ENCODE measurements at regions not wholly inside any gene's neighbourhood (a gene's known extent, or its start where the extent isn't known, plus 50 kb on each side); places are given as distances from the start of the nearest gene placed in this dataset.

GRCh38 chr2:226199555-226199954, 600.1 kb downstream of the IRS1 start:
- intact Hi-C loops (cut with DNase I, micrococcal nuclease), result no loop called here
- H3K4me1 ChIP-seq (ENCODE audit: insufficient read depth, low read length), result no peaks in the 10 kb centered on the region

DNA sequence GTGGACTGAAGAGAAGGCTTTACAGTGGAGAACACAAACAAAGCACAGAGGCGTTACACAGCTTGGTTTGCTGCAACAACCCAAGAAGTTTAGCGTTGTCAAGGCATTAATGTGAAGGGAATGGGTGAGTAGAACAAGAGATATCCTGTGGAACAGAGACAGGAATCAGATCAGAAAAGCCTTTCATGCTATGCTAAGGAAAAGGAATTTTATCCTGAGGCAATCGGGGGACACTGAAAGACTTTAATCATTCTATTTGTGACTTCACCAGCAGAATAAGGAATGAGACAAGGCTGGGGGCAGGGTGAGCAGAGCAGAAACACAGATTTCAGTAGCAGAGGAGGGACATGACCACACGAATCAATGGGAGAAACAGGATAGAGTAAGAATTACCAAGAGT, 600.7 kb downstream of the IRS1 start:
- Histone ChIP-seq H3K36me3 (ENCODE audit: insufficient read depth, low read length) (no peaks in the 10 kb centered on the region), H3K27ac (ENCODE audit: low read depth in 1 of 2, low read length in 2 of 2) (no peak overlapping the region), H3K9me3 (ENCODE audit: control insufficient read depth in 1 of 2, insufficient read depth in 1 of 2, low read length in 2 of 2) (no peaks in the 10 kb centered on the region), H3K4me3 (ENCODE audit: low read length) (no peak overlapping the region), H3K4me1 (ENCODE audit: insufficient read depth, low read length) (no peaks in the 10 kb centered on the region), H3K27me3 (ENCODE audit: control insufficient read depth in 1 of 2, insufficient read depth in 2 of 2, low read length in 2 of 2) (no peaks in the 10 kb centered on the region)
- Mint-ChIP-seq H3K4me3 (no peak overlapping the region), H3K36me3 (ENCODE audit: low read depth) (no peaks in the 10 kb centered on the region), H3K4me1 (ENCODE audit: low read depth) (no peaks in the 10 kb centered on the region), H3K27me3 (peaks cover 5% of the 10 kb centered on the region), H3K27ac (no peak overlapping the region), H3K9me3 (no peaks in the 10 kb centered on the region)
- ATAC-seq (ENCODE audit: poor library complexity), result no peak
- intact Hi-C loops (cut with DNase I, micrococcal nuclease), result no loop called here
- ChIA-PET POLR2A (no interaction called here), CTCF (no interaction called here)
- no peak for DNase-seq
- TF ChIP-seq, protein P1, sequence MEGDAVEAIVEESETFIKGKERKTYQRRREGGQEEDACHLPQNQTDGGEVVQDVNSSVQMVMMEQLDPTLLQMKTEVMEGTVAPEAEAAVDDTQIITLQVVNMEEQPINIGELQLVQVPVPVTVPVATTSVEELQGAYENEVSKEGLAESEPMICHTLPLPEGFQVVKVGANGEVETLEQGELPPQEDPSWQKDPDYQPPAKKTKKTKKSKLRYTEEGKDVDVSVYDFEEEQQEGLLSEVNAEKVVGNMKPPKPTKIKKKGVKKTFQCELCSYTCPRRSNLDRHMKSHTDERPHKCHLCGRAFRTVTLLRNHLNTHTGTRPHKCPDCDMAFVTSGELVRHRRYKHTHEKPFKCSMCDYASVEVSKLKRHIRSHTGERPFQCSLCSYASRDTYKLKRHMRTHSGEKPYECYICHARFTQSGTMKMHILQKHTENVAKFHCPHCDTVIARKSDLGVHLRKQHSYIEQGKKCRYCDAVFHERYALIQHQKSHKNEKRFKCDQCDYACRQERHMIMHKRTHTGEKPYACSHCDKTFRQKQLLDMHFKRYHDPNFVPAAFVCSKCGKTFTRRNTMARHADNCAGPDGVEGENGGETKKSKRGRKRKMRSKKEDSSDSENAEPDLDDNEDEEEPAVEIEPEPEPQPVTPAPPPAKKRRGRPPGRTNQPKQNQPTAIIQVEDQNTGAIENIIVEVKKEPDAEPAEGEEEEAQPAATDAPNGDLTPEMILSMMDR (IDR thresholded peaks at IDR 0.05), result no peak

More at GRCh38 chr2:226199555-226199954, 600.1 kb downstream of the IRS1 start:
- Mint-ChIP-seq H3K4me3 (no peak overlapping the region), H3K27ac (no peak overlapping the region), H3K27me3 (peaks cover 4% of the 10 kb centered on the region), H3K9me3 (no peaks in the 10 kb centered on the region), H3K36me3 (ENCODE audit: low read depth) (no peaks in the 10 kb centered on the region), H3K4me1 (ENCODE audit: low read depth) (no peaks in the 10 kb centered on the region)
- DNase-seq (no peak), ATAC-seq (ENCODE audit: poor library complexity) (no peak)
- Histone ChIP-seq H3K36me3 (ENCODE audit: insufficient read depth, low read length) (no peaks in the 10 kb centered on the region), H3K27me3 (ENCODE audit: control insufficient read depth in 1 of 2, insufficient read depth in 2 of 2, low read length in 2 of 2) (no peaks in the 10 kb centered on the region), H3K4me3 (ENCODE audit: low read length) (no peak overlapping the region), H3K9me3 (ENCODE audit: control insufficient read depth in 1 of 2, insufficient read depth in 1 of 2, low read length in 2 of 2) (no peaks in the 10 kb centered on the region), H3K27ac (ENCODE audit: low read depth in 1 of 2, low read length in 2 of 2) (no peak overlapping the region)
- POLR2A ChIA-PET, result no interaction called here
- CTCF ChIA-PET, result no interaction called here
- TF ChIP-seq, protein P1 (IDR thresholded peaks at IDR 0.05), result no peak

GRCh38 chr2:226190479-226191252, 609.0 kb downstream of the IRS1 start:
- CTCF ChIA-PET, result no interaction called here

More at GRCh38 chr2:226190479-226191252, 609.0 kb downstream of the IRS1 start:
- H3K4me3 Mint-ChIP-seq, result no peak overlapping the region
- DNase-seq, result no peak
- TF ChIP-seq, protein P1 (IDR thresholded peaks at IDR 0.05), result no peak
- H3K4me1 Mint-ChIP-seq (ENCODE audit: low read depth), result no peaks in the 10 kb centered on the region
- no peaks in the 10 kb centered on the region for H3K36me3 Mint-ChIP-seq (ENCODE audit: low read depth)
- no peak for ATAC-seq (ENCODE audit: poor library complexity)
- H3K9me3 Mint-ChIP-seq, result no peaks in the 10 kb centered on the region
- peaks cover 10% of the 10 kb centered on the region for H3K27me3 Mint-ChIP-seq
- Histone ChIP-seq H3K27ac (ENCODE audit: low read depth in 1 of 2, low read length in 2 of 2) (no peak overlapping the region), H3K4me1 (ENCODE audit: insufficient read depth, low read length) (no peaks in the 10 kb centered on the region), H3K36me3 (ENCODE audit: insufficient read depth, low read length) (no peaks in the 10 kb centered on the region), H3K4me3 (ENCODE audit: low read length) (no peak overlapping the region), H3K27me3 (ENCODE audit: control insufficient read depth in 1 of 2, insufficient read depth in 2 of 2, low read length in 2 of 2) (no peaks in the 10 kb centered on the region), H3K9me3 (ENCODE audit: control insufficient read depth in 1 of 2, insufficient read depth in 1 of 2, low read length in 2 of 2) (no peaks in the 10 kb centered on the region)
- POLR2A ChIA-PET, result no interaction called here
- H3K27ac Mint-ChIP-seq, result no peak overlapping the region
- intact Hi-C loops (cut with DNase I, micrococcal nuclease), result no loop called here
